Thoracic aorta (tissue), 2 donors: ENCODE measurements at regions not wholly inside any gene's neighbourhood (a gene's known extent, or its start where the extent isn't known, plus 50 kb on each side); places are given as distances from the start of the nearest gene placed in this dataset.

Source experiments
- ATAC-seq: fragments of 150-250 bp; one replicate; pipeline ENCODE4 v1.8.0; 2017; ENCODE audit warnings: low read depth; ENCODE audit not compliant: insufficient number of reproducible peaks, low FRiP score
- DNase-seq: peaks from one replicate; pipeline ENCODE4 v3.0.0-alpha.2; 2020; ENCODE audit warnings: low spot score
- H3K27ac ChIP-seq, 2 donors: fragments of 200-600 bp; sonication (generic); 1 replicate in 1 of 2; 2 replicates in 1 of 2; pipeline ENCODE4 v1.5.1; 2016; ENCODE audit warnings: mild to moderate bottlenecking in 2 of 2, moderate library complexity in 2 of 2
- H3K27me3 ChIP-seq: fragments of 200-600 bp; sonication (generic); replicated peaks from 2 replicates; pipeline ENCODE4 v1.6.0; 2016; ENCODE audit warnings: mild to moderate bottlenecking; ENCODE audit not compliant: insufficient read depth
- H3K36me3 ChIP-seq: fragments of 200-600 bp; sonication (generic); one replicate; pipeline ENCODE4 v1.5.1; 2016
- H3K4me1 ChIP-seq, 2 donors: fragments of 200-600 bp; sonication (generic); 1 replicate in 1 of 2; 2 replicates in 1 of 2; pipeline versions ENCODE4 v1.5.1 to v1.6.0; 2016; ENCODE audit warnings: low read depth in 2 of 2, mild to moderate bottlenecking in 1 of 2; ENCODE audit not compliant: control insufficient read depth in 1 of 2
- H3K4me3 ChIP-seq: fragments of 200-600 bp; sonication (generic); 2 replicates; pipeline ENCODE4 v1.5.1; 2016; ENCODE audit warnings: mild to moderate bottlenecking
- H3K9me3 ChIP-seq: fragments of 200-600 bp; sonication (generic); 2 replicates; pipeline ENCODE4 v1.5.1; 2016
- TF ChIP-seq, protein P1 (sequence below): fragments of 200-600 bp; sonication (generic); IDR thresholded peaks from one replicate; pipeline ENCODE4 v1.5.1; 2019; ENCODE audit warnings: antibody characterized with exemption

DNA sequence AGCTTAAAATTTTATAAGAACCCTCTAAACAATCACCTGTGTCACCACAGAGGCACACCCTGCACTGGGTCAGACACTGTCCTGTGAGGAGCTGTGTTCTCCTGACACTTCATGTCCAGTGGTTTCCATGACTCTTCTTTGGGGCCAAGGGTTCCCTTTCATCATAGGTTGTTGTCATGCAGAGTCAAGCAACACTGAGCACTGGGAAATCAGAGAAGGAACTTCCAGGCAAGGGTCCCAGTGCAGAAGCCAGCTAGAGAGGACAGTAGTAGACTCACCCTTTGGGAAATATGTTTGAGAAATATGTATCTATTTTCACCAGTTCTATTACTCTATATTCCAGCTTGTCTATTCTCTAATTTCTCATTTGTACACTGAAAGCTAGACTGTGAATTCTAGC, 56.4 kb upstream of the PRSS58 start:
- ATAC-seq (no peak), DNase-seq (no peak)
- TF ChIP-seq, protein P1, sequence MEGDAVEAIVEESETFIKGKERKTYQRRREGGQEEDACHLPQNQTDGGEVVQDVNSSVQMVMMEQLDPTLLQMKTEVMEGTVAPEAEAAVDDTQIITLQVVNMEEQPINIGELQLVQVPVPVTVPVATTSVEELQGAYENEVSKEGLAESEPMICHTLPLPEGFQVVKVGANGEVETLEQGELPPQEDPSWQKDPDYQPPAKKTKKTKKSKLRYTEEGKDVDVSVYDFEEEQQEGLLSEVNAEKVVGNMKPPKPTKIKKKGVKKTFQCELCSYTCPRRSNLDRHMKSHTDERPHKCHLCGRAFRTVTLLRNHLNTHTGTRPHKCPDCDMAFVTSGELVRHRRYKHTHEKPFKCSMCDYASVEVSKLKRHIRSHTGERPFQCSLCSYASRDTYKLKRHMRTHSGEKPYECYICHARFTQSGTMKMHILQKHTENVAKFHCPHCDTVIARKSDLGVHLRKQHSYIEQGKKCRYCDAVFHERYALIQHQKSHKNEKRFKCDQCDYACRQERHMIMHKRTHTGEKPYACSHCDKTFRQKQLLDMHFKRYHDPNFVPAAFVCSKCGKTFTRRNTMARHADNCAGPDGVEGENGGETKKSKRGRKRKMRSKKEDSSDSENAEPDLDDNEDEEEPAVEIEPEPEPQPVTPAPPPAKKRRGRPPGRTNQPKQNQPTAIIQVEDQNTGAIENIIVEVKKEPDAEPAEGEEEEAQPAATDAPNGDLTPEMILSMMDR, result no peak

DNA sequence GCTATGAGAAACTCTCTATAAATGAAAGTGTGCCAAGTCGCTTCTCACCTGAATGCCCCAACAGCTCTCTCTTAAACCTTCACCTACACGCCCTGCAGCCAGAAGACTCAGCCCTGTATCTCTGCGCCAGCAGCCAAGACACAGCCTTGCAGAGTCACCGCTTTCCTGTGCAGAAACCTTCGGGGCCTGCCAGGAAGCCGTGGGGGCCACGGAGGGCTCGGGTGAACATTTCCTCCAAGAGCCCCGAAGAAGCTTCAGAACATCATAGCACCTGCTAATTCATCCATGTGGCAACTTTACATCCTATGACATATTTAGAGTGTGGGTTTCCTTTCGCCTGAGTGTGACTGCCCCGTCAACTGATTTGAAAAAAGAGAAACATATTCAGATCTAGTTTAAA, 55.7 kb upstream of the PRSS58 start:
- no peaks in the 10 kb centered on the region for H3K4me1 ChIP-seq
- no peaks in the 10 kb centered on the region for H3K9me3 ChIP-seq
- DNase-seq (no peak), ATAC-seq (no peak)
- no peaks in the 10 kb centered on the region for H3K36me3 ChIP-seq
- TF ChIP-seq, protein P1, result no peak
- no peak overlapping the region for H3K4me3 ChIP-seq
- no peaks in the 10 kb centered on the region for H3K27me3 ChIP-seq
- no peak overlapping the region for H3K27ac ChIP-seq

More for the DNA sequence above, 56.4 kb upstream of the PRSS58 start:
- Histone ChIP-seq H3K36me3 (no peaks in the 10 kb centered on the region), H3K4me3 (no peak overlapping the region), H3K27ac (no peak overlapping the region), H3K27me3 (no peaks in the 10 kb centered on the region), H3K9me3 (no peaks in the 10 kb centered on the region), H3K4me1 (peaks cover 0 to under 1% of the 10 kb centered on the region in 2 donors)

DNA sequence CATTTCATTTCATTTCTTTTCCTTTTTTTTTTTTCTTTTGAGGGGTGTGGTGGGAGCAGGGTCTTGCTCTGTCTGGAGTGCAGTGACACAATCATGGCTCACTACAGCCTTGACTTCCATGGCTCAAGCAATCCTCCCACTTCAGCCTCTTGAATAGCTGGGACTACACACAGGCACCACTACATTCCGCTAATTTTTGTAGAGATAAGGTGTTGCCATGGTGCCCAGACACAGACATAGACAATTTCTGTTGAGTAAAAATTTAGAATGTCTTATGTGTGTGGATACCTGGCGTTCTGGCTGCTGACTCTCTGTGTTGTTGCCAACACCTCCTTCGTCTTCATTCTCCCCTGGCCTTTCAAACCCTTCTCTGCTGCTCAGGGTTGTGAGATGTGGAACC, 54.0 kb upstream of the PRSS58 start:
- Histone ChIP-seq H3K27ac (no peak overlapping the region), H3K9me3 (no peaks in the 10 kb centered on the region), H3K4me3 (no peak overlapping the region), H3K27me3 (no peaks in the 10 kb centered on the region), H3K4me1 (no peaks in the 10 kb centered on the region), H3K36me3 (no peaks in the 10 kb centered on the region)
- no peak for ATAC-seq
- TF ChIP-seq, protein P1, result no peak
- DNase-seq, result no peak

DNA sequence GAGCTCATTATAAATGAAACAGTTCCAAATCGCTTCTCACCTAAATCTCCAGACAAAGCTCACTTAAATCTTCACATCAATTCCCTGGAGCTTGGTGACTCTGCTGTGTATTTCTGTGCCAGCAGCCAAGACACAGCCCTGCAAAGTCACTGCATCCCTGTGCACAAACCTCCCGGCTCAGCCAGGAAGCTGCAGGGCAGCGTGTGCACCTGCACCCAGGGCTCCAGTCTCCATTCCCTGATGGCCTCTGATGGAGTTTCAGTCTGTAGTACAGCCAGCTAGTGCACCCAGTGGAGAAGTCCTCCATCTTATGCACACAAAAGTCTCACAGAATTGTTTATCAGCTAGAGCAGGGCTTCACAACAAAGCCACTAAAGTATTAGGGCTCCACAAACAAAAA, 51.1 kb upstream of the PRSS58 start:
- DNase-seq (no peak), ATAC-seq (no peak)

GRCh38 chr7:142308326-142308725, 50.5 kb upstream of the PRSS58 start:
- DNase-seq, result no peak
- Histone ChIP-seq H3K4me3 (no peak overlapping the region), H3K4me1 (no peaks in the 10 kb centered on the region), H3K9me3 (no peaks in the 10 kb centered on the region), H3K36me3 (no peaks in the 10 kb centered on the region), H3K27ac (no peak overlapping the region), H3K27me3 (no peaks in the 10 kb centered on the region)
- TF ChIP-seq, protein P1, result no peak
- no peak for ATAC-seq

More for the DNA sequence above, 51.1 kb upstream of the PRSS58 start:
- Histone ChIP-seq H3K4me1 (no peaks in the 10 kb centered on the region), H3K4me3 (no peak overlapping the region), H3K36me3 (no peaks in the 10 kb centered on the region), H3K9me3 (no peaks in the 10 kb centered on the region), H3K27ac (no peak overlapping the region), H3K27me3 (no peaks in the 10 kb centered on the region)
- TF ChIP-seq, protein P1, result no peak
